Stomach (tissue), 8 donors: ENCODE measurements at regions not wholly inside any gene's neighbourhood (a gene's known extent, or its start where the extent isn't known, plus 50 kb on each side); places are given as distances from the start of the nearest gene placed in this dataset.

Source experiments
- DNase-seq, 2 donors: peaks; one replicate each; pipeline versions ENCODE4 v3.0.0 to v3.0.0-alpha.2; 2013 to 2019
- H3K27ac ChIP-seq, 5 donors: fragments of 200-600 bp in 4 of 5; sonication (generic) in 4 of 5; one replicate each; pipeline ENCODE4 v1.5.1; 2013 to 2019; ENCODE audit warnings: mild to moderate bottlenecking in 1 of 5, moderate library complexity in 1 of 5
- H3K27me3 ChIP-seq, 3 donors: fragments of 200-600 bp; sonication (generic); one replicate each; pipeline ENCODE4 v1.5.1; 2017 to 2019; ENCODE audit warnings: mixed run types in 1 of 3
- H3K36me3 ChIP-seq, 4 donors: fragments of 200-600 bp; sonication (generic); 1 replicate in 3 of 4; 2 replicates in 1 of 4; pipeline ENCODE4 v1.5.1; 2016 to 2019
- H3K4me1 ChIP-seq, 4 donors: fragments of 200-600 bp; sonication (generic); one replicate each; pipeline ENCODE4 v1.5.1; 2016 to 2019
- H3K4me3 ChIP-seq, 4 donors: fragments of 200-600 bp; sonication (generic) in 3 of 4; one replicate each; pipeline ENCODE4 v1.5.1; 2016 to 2019; ENCODE audit warnings: mild to moderate bottlenecking in 1 of 4
- H3K9me3 ChIP-seq, 4 donors: fragments of 200-600 bp; sonication (generic); one replicate each; pipeline ENCODE4 v1.5.1; 2016 to 2019
- CTCF ChIP-seq, 7 experiments: fragments of 450-650 bp in 4 of 7; fragments of 200-600 bp in 3 of 7; sonication (generic) in 3 of 7; IDR thresholded peaks; one replicate each; pipeline ENCODE4 v1.5.1; 2016 to 2019; ENCODE audit warnings: antibody characterized with exemption in 7 of 7, control low read depth in 2 of 7, mild to moderate bottlenecking in 1 of 7
- EP300 ChIP-seq: sonication (generic); formaldehyde crosslinking; IDR thresholded peaks from one replicate; pipeline ENCODE4 v1.6.1; 2017; ENCODE audit warnings: antibody characterized with exemption
- POLR2A ChIP-seq, 4 donors: fragments of 450-650 bp; IDR thresholded peaks; one replicate each; pipeline ENCODE4 v1.6.1; 2016; ENCODE audit warnings: antibody characterized with exemption in 4 of 4, control low read depth in 2 of 4, mild to moderate bottlenecking in 1 of 4, moderate library complexity in 1 of 4
- POLR2AphosphoS5 ChIP-seq, 3 donors: sonication (generic); formaldehyde crosslinking; IDR thresholded peaks; one replicate each; pipeline ENCODE4 v1.6.1; 2016; ENCODE audit warnings: antibody characterized with exemption in 3 of 3
- WGBS, 5 donors: extraction: QIAGEN DNeasy Blood & Tissue Kit in 3 of 5; methylation state at CpG; one replicate each; pipeline versions ENCODE4 v1.1.5 to v1.1.7; 2013 to 2018; 5-methylcytosine and 5-hydroxymethylcytosine counted together
- intact Hi-C: fragments of 100-400 bp; cut with DNase I; formaldehyde crosslinking; loops from one replicate; pipeline ENCODE4 v1.15.1; 2023; ENCODE audit warnings: low total_unique reads
- donor health status: healthy with polysubstance abuse.
- donor health status: Bipolar disorder and iron deficiency.
- donor health status: healthy.

- peaks cover 0 to 7% (median 0%) of the 10 kb centered on the region in 4 donors for H3K4me1 ChIP-seq
- H3K27ac ChIP-seq, result no peak overlapping the region
- WGBS, 5 donors, result 53 to 69% (median 67%) methylated on average over 3 of the region's 3 CpGs
- H3K9me3 ChIP-seq, result no peaks in the 10 kb centered on the region
- TF ChIP-seq CTCF (IDR thresholded peaks at IDR 0.05) (no peak), POLR2A (IDR thresholded peaks at IDR 0.05) (no peak), EP300 (no peak), POLR2AphosphoS5 (IDR thresholded peaks at IDR 0.05) (no peak)
- intact Hi-C loops, result no loop called here
- H3K4me3 ChIP-seq, result no peak overlapping the region
- no peak for DNase-seq
- no peaks in the 10 kb centered on the region for H3K27me3 ChIP-seq
- H3K36me3 ChIP-seq, result no peaks in the 10 kb centered on the region
These were observed 662.9 kb downstream of the SQOR start for GRCh38 chr15:46297766-46298165.

GRCh38 chr15:46300716-46301115 is 665.9 kb downstream of the SQOR start:
- Histone ChIP-seq H3K36me3 (no peaks in the 10 kb centered on the region), H3K27me3 (no peaks in the 10 kb centered on the region), H3K27ac (no peak overlapping the region), H3K4me3 (no peak overlapping the region), H3K4me1 (peaks cover 0 to 7% (median 0%) of the 10 kb centered on the region in 4 donors), H3K9me3 (no peaks in the 10 kb centered on the region)
- TF ChIP-seq POLR2A (IDR thresholded peaks at IDR 0.05) (no peak), CTCF (IDR thresholded peaks at IDR 0.05) (no peak), POLR2AphosphoS5 (IDR thresholded peaks at IDR 0.05) (no peak), EP300 (no peak)
- 48 to 70% (median 67%) methylated on average over 6 of the region's 6 CpGs for WGBS, 5 donors
- intact Hi-C loops, result no loop called here
- no peak for DNase-seq

- H3K4me3 ChIP-seq, result no peak overlapping the region
- no peak for DNase-seq
- H3K9me3 ChIP-seq, result no peaks in the 10 kb centered on the region
- intact Hi-C loops, result no loop called here
- H3K4me1 ChIP-seq, result peaks cover 0 to 7% (median 0%) of the 10 kb centered on the region in 4 donors
- TF ChIP-seq CTCF (IDR thresholded peaks at IDR 0.05) (no peak), EP300 (no peak)
- WGBS, 5 donors, result 52 to 63% (median 60%) methylated on average over 5 of the region's 5 CpGs
- H3K27ac ChIP-seq, result no peak overlapping the region
- H3K27me3 ChIP-seq, result no peaks in the 10 kb centered on the region
- H3K36me3 ChIP-seq, result no peaks in the 10 kb centered on the region
These were observed 666.5 kb downstream of the SQOR start for GRCh38 chr15:46301291-46301690.

- Histone ChIP-seq H3K4me3 (no peak overlapping the region), H3K9me3 (no peaks in the 10 kb centered on the region), H3K36me3 (no peaks in the 10 kb centered on the region), H3K27ac (no peak overlapping the region), H3K4me1 (peaks cover 0 to 7% (median 0%) of the 10 kb centered on the region in 4 donors), H3K27me3 (no peaks in the 10 kb centered on the region)
- DNase-seq, result no peak
- intact Hi-C loops, result no loop called here
- no peak for TF ChIP-seq POLR2A (IDR thresholded peaks at IDR 0.05)
- no peak for TF ChIP-seq EP300
- no peak for TF ChIP-seq POLR2AphosphoS5 (IDR thresholded peaks at IDR 0.05)
- TF ChIP-seq CTCF (IDR thresholded peaks at IDR 0.05), result no peak
- 54 to 71% (median 64%) methylated on average over 6 of the region's 6 CpGs for WGBS, 5 donors
These were observed 667.0 kb downstream of the SQOR start for GRCh38 chr15:46301826-46302225.
